ENCODE measurements at regions not wholly inside any gene's neighbourhood (a gene's known extent, or its start where the extent isn't known, plus 50 kb on each side); places are given as distances from the start of the nearest gene placed in this dataset.

GRCh38 chr1:175882192-175882591 is 138.8 kb upstream of the TNR start:
- Histone ChIP-seq H3K4me1 (no peaks in the 10 kb centered on the region), H3K4me3 (no peak overlapping the region), H3K9me3 (no peaks in the 10 kb centered on the region), H3K36me3 (no peaks in the 10 kb centered on the region), H3K27ac (no peak overlapping the region), H3K27me3 (no peaks in the 10 kb centered on the region)
- no peak for DNase-seq
- intact Hi-C loops (cut with DNase I; ENCODE audit: low total_unique reads): no loop called here
- TF ChIP-seq POLR2A (IDR thresholded peaks at IDR 0.05) (no peak), CTCF (IDR thresholded peaks at IDR 0.05) (no peak)

GRCh38 chr1:175881246-175881976 is 138.0 kb upstream of the TNR start:
- intact Hi-C loops (cut with DNase I; ENCODE audit: low total_unique reads): no loop called here
- H3K9me3 ChIP-seq: no peaks in the 10 kb centered on the region
- no peak overlapping the region for H3K27ac ChIP-seq
- no peak overlapping the region for H3K4me3 ChIP-seq
- DNase-seq: no peak
- H3K36me3 ChIP-seq: no peaks in the 10 kb centered on the region
- no peak for TF ChIP-seq POLR2A (IDR thresholded peaks at IDR 0.05)
- TF ChIP-seq CTCF (IDR thresholded peaks at IDR 0.05): no peak
- no peaks in the 10 kb centered on the region for H3K27me3 ChIP-seq
- H3K4me1 ChIP-seq: no peaks in the 10 kb centered on the region

GRCh38 chr1:175878775-175879174 is 135.4 kb upstream of the TNR start:
- DNase-seq: no peak
- no peaks in the 10 kb centered on the region for H3K4me1 ChIP-seq
- H3K9me3 ChIP-seq: no peaks in the 10 kb centered on the region
- TF ChIP-seq POLR2A (IDR thresholded peaks at IDR 0.05) (no peak), CTCF (IDR thresholded peaks at IDR 0.05) (no peak)
- H3K36me3 ChIP-seq: no peaks in the 10 kb centered on the region
- no peak overlapping the region for H3K4me3 ChIP-seq
- no peaks in the 10 kb centered on the region for H3K27me3 ChIP-seq
- no peak overlapping the region for H3K27ac ChIP-seq
- intact Hi-C loops (cut with DNase I; ENCODE audit: low total_unique reads): no loop called here

- H3K27me3 ChIP-seq: no peaks in the 10 kb centered on the region
- H3K36me3 ChIP-seq: no peaks in the 10 kb centered on the region
- TF ChIP-seq POLR2A (IDR thresholded peaks at IDR 0.05) (no peak), CTCF (IDR thresholded peaks at IDR 0.05) (no peak)
- H3K27ac ChIP-seq: no peak overlapping the region
- no peak for DNase-seq
- intact Hi-C loops (cut with DNase I; ENCODE audit: low total_unique reads): no loop called here
- no peak overlapping the region for H3K4me3 ChIP-seq
- no peaks in the 10 kb centered on the region for H3K9me3 ChIP-seq
- no peaks in the 10 kb centered on the region for H3K4me1 ChIP-seq
These were observed 134.7 kb upstream of the TNR start for GRCh38 chr1:175877939-175878737.

GRCh38 chr1:175875556-175875955 is 132.2 kb upstream of the TNR start:
- no peaks in the 10 kb centered on the region for H3K9me3 ChIP-seq
- intact Hi-C loops (cut with DNase I; ENCODE audit: low total_unique reads): no loop called here
- H3K4me3 ChIP-seq: no peak overlapping the region
- DNase-seq: no peak
- H3K27me3 ChIP-seq: no peaks in the 10 kb centered on the region
- TF ChIP-seq CTCF (IDR thresholded peaks at IDR 0.05): no peak
- TF ChIP-seq POLR2A (IDR thresholded peaks at IDR 0.05): no peak
- H3K36me3 ChIP-seq: no peaks in the 10 kb centered on the region
- H3K4me1 ChIP-seq: no peaks in the 10 kb centered on the region
- H3K27ac ChIP-seq: no peak overlapping the region
